GM21381 (cell line): ENCODE measurements at regions not wholly inside any gene's neighbourhood (a gene's known extent, or its start where the extent isn't known, plus 50 kb on each side); places are given as distances from the start of the nearest gene placed in this dataset.

Experiments used
- ATAC-seq: cut with Tn5 transposase; IDR thresholded peaks from one replicate; pipeline ENCODE4 v1.9.1; 2021; ENCODE audit warnings: mild to moderate bottlenecking, moderate library complexity; ENCODE audit not compliant: unreplicated experiment

GRCh38 chr10:78504181-78504580 is 470.5 kb downstream of the RPS24 start:
- ATAC-seq, result no peak

GRCh38 chr10:78505657-78506056 is 472.0 kb downstream of the RPS24 start:
- no peak for ATAC-seq

GRCh38 chr10:78506614-78507013 is 473.0 kb downstream of the RPS24 start:
- ATAC-seq, result no peak

- ATAC-seq, result no peak
These were observed 474.0 kb downstream of the RPS24 start for GRCh38 chr10:78507510-78508160.

GRCh38 chr10:78508955-78509748 is 475.5 kb downstream of the RPS24 start:
- ATAC-seq, result no peak

- no peak for ATAC-seq
These were observed 477.1 kb downstream of the RPS24 start for GRCh38 chr10:78510566-78511323.

- ATAC-seq, result no peak
These were observed 477.9 kb downstream of the RPS24 start for GRCh38 chr10:78511324-78512204.

- no peak for ATAC-seq
These were observed 478.5 kb downstream of the RPS24 start for GRCh38 chr10:78512205-78512550.

- no peak for ATAC-seq
These were observed 479.7 kb downstream of the RPS24 start for GRCh38 chr10:78513330-78513729.

GRCh38 chr10:78513986-78514385 is 480.3 kb downstream of the RPS24 start:
- ATAC-seq, result no peak

- ATAC-seq, result no peak
These were observed 480.8 kb downstream of the RPS24 start for GRCh38 chr10:78514459-78514858.

- ATAC-seq, result no peak
These were observed 481.6 kb downstream of the RPS24 start for GRCh38 chr10:78515038-78515872.

GRCh38 chr10:78515873-78516153 is 482.1 kb downstream of the RPS24 start:
- ATAC-seq, result no peak

GRCh38 chr10:78516236-78516635 is 482.6 kb downstream of the RPS24 start:
- no peak for ATAC-seq

GRCh38 chr10:78516756-78517155 is 483.1 kb downstream of the RPS24 start:
- ATAC-seq, result no peak

GRCh38 chr10:78518224-78518623 is 484.6 kb downstream of the RPS24 start:
- ATAC-seq, result no peak

GRCh38 chr10:78520737-78521430 is 487.2 kb downstream of the RPS24 start:
- no peak for ATAC-seq

- no peak for ATAC-seq
These were observed 489.8 kb downstream of the RPS24 start for GRCh38 chr10:78523453-78523852.

GRCh38 chr10:78524342-78524741 is 490.7 kb downstream of the RPS24 start:
- no peak for ATAC-seq

GRCh38 chr10:78524941-78525340 is 491.3 kb downstream of the RPS24 start:
- no peak for ATAC-seq
